GM21825 (cell line): ENCODE measurements at regions not wholly inside any gene's neighbourhood (a gene's known extent, or its start where the extent isn't known, plus 50 kb on each side); places are given as distances from the start of the nearest gene placed in this dataset.

ENCODE experiments used
- ATAC-seq: cut with Tn5 transposase; IDR thresholded peaks from one replicate; pipeline ENCODE4 v1.9.1; 2021; ENCODE audit warnings: mild to moderate bottlenecking, moderate library complexity; ENCODE audit not compliant: unreplicated experiment

DNA sequence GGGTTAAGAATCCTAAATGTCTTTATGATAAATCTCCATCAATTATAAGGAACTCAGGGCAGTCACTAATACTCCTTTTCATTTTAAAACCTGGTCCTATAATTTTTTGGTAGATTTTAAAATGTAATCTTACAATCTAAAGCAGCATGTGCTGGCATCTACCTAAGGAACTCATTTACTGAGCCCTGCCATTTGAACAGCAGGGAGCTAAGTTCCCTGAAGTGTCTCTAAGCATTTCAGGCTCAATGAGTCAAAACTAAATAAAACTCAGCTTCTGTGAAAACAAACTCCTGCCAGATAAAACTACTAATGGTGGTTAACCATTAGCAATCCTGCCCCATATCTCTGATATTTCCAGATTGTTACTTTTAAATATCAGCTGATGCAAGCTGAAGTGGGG lies 1371.8 kb upstream of the PRMT6 start:
- ATAC-seq = no peak

DNA sequence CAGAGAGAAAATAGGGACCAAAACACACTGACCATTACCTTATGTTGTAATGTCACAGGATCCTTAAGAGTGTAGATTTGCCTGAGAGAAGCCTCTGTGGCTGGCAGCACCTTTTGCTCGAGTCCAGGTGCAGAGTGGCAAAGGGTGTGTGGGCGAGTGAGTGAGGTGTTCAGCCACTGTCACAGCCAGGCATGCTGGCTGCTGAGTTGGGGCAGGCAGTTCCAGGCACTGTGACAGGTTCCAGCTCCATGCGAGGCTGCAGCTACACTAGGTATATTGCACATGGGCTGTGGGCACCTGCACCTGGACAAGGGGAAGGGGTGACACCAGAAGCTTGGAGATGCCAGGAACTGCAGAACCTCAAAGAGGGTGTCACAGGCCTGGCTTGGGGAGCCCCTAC lies 1370.4 kb upstream of the PRMT6 start:
- no peak for ATAC-seq

DNA sequence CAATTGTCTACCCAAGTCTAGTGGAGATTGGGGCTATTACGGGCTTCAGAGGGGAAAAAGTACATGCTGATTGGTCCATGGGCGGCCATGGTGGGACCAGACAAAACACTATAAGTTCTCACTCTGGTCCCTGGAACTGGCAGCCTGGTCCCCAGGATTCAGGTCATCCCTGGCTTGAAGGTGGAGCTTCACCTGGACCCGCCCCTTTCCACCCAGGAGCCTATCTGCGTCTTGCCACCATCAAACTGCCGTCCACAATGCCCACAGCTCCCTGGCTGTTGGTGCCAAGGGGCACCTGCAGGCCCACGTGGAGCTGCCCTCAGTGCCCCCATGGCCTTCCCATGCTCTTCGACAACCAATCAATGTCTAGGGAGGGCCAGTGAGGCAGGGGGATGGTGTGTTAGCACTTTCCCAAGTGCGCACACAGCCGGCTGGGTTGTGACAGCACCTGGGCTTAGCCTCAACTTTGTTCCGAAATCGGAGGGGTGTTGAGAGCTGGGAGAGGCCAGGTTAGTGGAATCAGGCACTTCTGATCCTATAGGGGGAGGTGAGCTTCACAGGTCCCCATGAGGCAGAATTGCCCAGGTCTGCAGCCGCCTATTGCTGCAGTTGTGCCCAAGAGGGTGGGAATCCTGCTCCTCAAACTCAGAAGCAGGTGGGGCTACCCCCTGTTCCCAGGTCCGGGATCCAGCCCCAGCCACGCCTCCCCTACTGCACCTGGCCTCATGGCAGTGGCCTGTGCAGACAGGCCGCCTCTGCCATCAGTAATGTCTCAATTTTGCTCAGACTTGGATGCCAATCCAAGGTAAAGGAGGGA lies 1369.4 kb upstream of the PRMT6 start:
- no peak for ATAC-seq

DNA sequence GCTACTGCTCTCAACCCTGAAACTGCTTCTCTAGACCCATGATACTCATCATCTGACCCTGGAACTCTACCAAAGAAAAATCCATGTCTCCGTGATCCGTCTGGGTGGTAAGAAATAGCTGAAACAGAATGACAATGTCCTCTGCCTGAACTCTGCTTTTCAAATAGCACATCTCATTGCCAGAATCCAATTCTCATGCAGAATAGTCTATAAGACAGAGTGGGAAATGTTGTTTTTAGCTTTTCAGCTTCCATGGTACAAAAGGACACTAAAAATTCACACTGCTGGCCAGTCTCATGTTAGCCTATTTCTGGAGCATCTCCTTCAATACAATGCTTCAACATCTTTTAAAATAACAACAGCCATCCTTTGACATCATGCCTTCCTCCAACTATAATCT lies 1355.8 kb upstream of the PRMT6 start:
- ATAC-seq = no peak

DNA sequence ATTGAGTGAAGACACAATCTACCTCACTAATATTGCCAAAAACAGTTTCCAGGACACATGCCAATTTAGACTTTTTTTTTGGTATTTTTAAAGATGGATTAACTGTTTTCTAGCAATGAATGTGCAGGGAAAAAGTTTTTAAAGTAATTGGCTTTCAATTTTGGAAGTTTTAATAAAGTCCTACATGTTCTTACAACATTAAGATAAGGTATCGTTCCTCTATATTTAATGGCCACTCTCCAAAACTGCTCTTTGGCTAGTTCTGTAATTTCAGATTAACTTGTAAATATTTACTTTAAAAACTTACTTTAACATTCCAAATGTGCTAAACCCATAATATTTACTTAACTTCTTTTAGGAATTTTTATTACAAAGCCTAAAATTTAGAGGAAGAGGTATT lies 1332.2 kb upstream of the PRMT6 start:
- no peak for ATAC-seq

DNA sequence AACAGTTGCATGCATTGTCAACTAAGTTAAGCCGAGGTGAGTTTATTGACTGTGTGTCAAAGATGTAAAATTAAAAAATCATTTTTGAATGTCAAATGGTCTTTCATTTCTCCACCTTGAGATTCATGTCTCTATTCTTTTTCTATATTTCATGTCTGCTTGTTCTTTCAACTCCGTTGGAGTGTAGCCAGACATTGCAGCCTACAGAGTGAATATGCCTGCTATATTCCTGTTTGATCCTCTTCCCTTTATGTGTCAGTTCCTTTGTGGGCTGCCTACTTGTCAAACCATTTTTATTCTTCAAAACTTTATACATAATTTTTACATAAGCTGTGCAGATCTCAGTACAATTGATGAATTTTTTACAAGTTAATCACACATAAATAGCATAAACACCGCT lies 1325.8 kb upstream of the PRMT6 start:
- no peak for ATAC-seq

DNA sequence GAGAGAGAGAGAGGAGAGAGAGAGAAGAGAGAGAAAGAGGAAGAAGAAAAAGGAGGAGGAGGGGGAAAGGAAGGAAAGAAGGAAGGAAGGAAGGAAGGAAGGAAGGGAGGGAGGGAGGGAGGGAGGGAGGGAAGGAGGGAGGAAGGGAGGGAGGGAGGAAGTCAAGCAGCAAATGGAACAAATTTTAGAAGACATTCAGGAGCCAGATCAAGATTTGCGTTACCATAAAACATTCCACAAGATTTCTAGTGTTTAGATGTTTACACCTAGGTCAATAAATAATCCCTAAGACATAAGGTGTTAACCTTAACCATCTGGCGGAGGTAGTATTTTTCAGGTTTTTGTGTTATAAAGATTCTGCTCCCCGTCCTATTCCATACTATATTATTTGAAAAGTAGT lies 1320.1 kb upstream of the PRMT6 start:
- no peak for ATAC-seq

DNA sequence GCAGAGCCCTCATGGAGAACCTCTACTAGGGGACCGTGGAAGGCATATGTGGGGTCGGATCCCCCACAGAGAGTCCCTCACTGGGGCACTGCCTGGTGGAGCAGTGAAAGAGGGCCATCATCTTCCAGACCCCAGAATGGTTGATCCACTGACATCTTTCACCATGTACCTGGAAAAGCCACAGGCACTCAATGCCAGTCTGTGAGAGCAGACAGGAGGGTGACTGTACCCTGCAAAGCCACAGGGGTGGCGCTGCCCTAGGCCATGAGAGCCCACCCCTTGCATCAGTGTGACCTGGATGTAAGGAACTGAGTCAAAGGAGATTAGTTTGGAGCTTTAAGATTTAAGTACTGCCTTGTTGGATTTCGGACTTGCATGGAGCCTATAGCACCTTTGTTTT lies 1276.7 kb upstream of the PRMT6 start:
- no peak for ATAC-seq

DNA sequence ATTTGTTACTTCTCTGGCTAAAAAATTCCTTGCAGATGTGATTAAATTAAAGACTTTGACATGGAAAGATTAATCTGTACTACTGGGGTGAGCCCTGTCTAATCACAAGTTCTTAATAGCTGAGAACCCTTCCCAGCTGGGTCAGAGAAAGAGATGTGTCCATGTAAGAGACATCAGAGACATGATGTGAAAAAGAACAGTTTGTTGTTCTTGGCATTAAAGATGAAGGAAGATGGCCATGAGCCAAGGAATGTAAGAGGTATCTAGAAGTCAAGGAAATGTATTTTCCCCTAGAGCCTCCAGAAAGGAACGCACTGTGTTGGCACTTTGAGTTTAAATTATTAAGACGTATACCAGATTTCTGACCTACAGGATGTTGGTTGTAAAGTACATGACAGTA lies 1271.5 kb upstream of the PRMT6 start:
- no peak for ATAC-seq

DNA sequence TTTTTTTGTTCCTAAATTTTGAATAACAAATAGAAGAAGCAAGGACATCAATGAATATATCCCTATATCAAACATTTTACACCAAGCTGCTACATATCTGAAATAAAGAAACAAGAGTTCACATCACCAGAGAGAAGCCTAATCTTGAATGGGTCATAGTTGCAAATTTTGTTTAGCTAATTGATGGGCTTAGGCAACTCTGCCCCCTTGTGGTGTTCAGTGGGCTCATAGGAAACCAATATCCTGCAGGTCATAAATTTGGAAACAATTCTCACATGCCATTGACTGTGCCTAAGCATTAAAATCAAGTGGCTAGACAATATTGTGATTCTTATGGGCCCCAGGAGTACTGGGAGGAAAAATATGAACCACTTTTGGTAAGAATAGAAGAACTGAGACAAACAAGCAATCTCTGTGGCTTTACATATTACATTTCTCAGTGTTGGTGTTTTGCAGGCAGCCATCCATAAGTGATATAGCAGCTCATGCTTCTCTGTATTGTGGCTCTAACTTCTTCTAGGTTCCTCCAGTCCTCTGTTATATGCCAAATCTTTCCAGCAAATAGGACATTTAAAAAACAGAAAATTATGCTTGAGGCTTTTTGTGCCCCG lies 1262.8 kb upstream of the PRMT6 start:
- no peak for ATAC-seq

DNA sequence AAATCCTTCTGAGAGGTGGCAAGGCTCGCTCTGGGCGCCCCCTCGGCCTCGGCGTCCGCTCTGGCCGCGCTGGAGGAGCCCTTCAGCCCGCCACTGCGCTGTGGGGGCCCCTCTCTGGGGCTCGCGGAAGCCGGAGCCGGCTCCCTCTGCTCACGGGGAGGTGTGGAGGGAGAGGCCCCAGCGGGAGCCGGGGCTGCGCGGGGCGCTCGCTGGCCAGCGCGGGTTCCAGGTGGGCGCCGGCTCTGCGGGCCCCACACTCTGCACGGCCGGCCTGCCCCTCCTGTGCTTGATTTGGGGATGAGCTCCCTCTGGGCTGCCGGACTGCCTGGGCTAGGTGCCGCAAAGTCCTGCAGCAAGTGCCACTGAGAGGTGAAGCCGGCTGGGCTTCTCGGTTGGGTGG lies 1260.7 kb upstream of the PRMT6 start:
- ATAC-seq = no peak

DNA sequence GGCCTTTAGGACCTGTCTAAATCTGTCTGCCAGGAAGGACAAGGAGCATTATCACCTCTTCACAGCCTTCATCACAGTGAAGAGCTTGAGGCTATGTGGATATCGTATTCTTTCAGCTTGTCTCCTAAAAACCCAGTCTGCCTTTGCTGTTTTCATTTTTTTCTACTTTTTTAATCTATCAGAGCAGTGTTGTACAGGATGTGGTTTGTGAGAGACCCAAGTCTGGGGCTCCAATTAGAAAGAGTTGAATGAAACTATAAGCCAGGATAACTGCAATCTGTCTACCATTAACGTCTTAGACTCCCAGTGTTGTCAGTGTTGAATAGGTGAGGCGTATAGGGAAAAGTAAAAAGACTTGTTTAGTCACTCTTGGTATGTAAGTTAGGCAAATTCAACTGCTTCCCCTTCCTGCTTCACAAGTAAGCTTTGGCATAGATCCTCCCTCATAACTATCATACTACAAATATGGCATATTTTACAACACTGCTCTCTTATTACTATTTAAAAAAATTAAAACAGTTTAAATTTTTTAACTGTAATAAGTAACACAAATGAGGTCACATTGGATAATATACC lies 1225.8 kb upstream of the PRMT6 start:
- ATAC-seq = no peak

DNA sequence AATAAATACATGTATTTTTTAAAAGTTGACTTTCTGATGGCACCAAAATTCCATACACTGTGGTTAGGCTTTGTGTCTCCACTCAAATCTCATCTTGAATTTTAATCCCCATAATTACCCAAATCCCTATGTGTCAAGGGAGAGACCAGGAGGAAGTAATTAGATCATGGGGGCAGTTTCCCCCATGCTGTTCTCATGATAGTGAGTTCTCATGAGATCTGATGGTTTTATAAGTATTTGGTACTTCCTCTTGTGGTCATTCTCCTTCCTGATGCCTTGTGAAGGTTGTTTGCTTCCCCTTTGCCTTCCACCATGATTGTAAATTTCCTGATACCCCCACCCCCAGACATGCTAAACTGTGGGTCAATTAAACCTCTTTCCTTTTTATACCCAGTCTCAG lies 1218.4 kb upstream of the PRMT6 start:
- ATAC-seq = no peak

DNA sequence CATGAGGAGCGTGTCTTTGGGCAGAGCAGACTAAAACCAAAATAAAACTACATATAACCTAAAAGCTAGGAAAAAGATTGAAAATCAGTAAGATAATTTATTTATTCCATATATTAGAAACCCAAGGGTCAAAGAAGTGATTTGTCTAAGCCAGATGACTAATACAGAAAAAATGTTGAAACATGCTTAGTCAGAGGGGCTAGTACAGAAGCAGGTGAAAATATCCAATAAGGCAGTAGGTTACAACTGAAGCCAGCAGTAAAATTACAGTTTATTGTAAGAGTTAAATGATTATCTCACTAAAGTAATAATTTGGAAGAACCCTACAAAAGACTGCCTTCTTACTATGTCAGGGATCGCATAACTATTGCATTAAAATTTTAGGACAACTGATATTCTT lies 1190.9 kb upstream of the PRMT6 start:
- ATAC-seq = no peak

DNA sequence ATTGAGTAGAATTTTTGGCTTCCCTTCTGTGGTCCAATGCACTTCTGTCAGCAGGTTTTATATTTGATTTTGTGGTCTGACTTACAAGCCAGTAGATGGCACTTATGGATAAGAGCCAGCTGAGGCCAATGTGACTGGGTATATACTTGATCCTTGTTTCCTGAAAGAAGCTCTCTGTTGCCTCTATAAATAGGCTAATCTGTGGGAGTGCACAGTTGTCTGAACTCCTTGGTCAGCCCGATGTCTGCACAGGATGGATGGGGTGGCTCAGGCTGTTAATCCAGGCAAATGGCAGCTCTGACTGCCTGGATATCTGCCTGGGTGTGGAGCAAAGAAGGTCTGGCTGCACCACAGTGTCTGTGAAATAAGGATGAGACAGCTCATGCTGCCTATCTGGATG lies 1183.7 kb upstream of the PRMT6 start:
- no peak for ATAC-seq

DNA sequence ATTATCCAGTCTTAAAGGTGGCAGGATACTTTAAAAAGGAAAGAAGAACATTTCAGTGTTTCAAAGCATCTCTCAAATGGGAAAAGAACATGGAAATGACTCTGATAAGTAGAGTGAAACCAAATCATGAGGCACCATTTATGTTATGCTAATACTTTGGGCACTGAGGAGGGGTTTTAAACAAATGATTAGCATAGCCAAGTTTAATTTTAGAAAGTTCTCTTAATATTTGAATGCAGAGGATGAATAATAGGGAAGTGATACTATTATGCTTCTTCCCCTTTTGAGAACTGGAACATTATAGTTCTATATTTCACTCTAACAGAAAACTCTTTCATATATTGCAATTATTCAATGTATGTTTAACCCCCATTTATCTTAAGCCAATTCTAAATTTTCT lies 1181.9 kb upstream of the PRMT6 start:
- no peak for ATAC-seq

DNA sequence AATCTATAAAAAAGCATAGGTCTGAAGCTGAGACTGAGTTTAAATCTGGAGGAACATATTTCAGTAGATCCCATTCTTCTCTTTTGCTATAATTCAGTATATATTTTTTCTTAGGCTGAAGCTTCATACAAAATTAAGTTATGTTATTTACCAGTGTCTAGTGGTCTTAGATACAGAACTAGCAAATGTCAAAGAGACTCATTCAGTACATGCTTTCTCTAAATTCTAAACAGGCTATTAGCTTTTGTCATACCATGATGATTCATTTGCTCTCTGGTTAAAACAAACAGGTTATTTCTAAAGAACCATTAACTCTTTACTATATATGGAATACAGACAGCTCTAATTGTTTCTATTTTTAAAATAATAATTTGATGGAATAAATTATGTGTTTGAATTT lies 1170.2 kb upstream of the PRMT6 start:
- ATAC-seq = no peak

DNA sequence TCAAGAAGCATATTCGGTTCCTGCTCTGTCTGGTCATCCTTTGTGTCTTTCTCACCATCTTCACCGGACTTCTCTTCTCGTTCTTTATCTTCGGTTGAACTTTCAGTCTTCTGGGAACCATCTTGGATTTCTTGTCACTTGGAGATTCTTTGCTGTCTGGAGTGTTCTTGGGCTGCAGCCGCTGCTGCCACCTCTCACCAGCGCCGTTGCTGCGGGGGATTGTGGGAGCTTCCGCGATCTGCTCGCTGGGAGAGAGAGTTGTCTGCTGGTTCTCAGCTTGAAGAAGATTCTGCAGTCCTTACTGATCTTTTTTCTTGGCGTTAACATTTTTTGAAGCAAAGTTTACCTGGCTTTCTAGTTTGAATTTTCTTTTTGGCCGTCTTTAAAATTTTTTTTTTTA lies 1165.2 kb upstream of the PRMT6 start:
- ATAC-seq = no peak

DNA sequence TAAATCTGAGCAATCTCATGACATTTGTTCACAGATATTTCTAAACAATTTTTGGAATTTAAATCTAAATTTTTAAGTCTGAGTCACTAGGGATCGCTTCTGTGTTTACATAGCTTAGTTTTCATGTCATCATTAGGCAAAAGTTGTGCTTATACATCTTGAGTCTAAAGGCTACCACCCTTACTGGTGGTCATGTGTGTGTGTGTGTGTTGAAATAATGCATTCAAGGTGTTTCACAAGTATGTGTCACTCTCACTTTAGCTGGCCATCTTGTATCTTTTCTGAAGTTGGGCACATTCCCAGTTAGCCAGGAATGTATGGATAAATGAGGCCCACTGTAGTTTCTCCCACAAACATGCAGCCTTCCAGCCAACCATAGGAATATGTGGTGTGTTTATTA lies 1162.5 kb upstream of the PRMT6 start:
- ATAC-seq = no peak

DNA sequence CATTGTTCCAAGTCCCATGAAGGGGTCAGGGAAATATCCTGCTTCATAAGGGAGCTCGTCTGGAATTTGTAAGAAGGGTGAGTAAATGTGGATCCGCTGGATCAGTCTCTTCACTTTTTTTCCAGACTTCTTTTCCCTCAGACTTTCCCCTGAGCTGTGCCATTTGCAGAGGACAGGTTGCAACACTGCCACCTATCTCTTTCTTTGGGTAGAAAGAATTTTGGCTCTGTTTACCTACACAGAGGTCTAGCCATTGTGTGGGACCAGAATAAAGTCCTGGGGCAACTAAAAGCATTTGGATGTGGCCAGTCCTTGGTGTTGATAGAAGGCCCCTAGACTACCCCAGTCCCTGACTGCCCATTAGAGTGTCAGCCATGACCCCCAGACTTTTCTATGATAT lies 1146.7 kb upstream of the PRMT6 start:
- ATAC-seq = no peak

DNA sequence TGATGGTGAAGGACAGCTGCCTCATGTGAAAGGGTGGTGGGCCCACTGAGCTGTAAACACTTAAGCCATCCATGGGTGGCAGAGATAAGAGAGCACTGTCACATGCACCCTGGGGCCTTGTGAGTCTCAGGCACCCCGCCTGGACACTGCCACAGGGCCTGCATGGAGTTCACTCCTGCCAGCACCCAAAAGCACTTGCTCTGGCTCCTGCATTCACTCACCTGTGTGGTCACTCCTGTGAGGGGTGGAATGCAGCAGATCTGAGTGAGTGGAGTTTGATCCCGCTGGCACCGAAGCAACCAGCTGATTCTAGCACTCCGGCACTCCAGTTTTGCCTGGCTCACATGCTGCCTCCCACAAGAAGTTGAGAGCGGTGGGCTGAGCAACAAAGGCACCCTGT lies 1142.1 kb upstream of the PRMT6 start:
- no peak for ATAC-seq

DNA sequence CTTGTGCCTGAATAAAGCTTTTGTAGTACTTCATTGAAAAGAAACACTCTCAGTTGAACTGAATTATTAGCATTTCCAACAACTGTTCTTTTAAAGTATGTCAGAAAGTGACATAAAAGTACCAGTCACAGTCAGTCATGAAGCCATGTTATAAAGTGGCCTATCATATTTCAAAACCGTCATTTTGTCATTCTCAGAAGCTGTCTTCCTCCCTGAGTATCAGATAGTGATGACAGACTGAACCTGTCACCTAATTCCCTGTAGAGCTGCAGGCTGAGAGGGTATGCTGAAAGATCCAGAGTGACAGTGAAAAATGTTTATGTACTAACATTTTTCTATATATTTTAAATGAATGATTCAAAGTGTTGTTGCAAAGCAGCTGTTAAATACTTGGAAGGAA lies 1121.7 kb upstream of the PRMT6 start:
- ATAC-seq = no peak

DNA sequence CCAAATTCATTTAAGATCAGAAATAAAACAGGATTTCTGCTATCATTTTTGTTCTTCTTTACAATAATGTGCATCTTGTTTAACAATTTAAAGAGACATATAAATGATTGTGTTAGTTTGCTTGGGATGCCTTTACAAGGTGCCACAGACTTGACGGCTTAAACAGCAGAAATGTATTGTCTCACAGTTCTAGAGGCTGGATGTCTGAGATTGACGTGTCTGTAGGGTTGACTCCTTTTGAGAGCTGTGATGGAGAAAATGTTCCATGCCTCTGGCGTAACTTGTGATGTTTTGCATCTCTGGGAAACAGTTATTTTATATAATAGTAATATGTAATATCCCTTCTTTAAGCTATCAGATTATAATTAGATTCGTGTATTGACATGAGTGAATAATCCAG lies 1091.6 kb upstream of the PRMT6 start:
- no peak for ATAC-seq
